Hematopoietic multipotent progenitor cell treated with erythropoietin and hydrocortisone succinate and interleukin-3 and kit ligand, for 8 days (in vitro differentiated cells): ENCODE measurements at regions not wholly inside any gene's neighbourhood (a gene's known extent, or its start where the extent isn't known, plus 50 kb on each side); places are given as distances from the start of the nearest gene placed in this dataset.
A peak's percentile ranks its signal among the peaks of the same experiment; 100 is the strongest.
"Not testable (repeated sequence)": the region's sequence is repeated elsewhere in the genome, so short reads cannot be mapped to it uniquely, and the experiment has no call there.

ENCODE experiments used
- DNase-seq: peaks from one replicate; pipeline ENCODE4 v3.0.0-alpha.2; 2015

DNA sequence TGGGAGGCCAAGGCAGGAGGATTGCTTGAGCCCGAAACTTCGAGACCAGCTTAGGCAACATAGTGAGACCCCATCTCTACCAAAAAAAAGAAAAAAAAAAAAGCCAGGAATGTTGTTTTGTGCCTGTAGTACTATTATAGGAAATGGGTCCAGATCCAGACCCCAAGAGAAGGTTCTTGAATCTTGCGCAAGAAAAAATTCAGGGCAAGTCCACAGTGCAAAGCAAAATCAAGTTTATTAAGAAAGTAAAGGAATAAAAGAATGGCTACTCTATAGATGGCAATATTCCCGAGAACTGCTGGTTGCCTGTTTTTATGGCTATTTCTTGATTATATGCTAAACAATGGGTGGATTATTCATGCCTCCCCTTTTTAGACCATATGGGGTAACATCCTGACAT lies 51.2 kb upstream of the RDX start:
- no peak for DNase-seq

DNA sequence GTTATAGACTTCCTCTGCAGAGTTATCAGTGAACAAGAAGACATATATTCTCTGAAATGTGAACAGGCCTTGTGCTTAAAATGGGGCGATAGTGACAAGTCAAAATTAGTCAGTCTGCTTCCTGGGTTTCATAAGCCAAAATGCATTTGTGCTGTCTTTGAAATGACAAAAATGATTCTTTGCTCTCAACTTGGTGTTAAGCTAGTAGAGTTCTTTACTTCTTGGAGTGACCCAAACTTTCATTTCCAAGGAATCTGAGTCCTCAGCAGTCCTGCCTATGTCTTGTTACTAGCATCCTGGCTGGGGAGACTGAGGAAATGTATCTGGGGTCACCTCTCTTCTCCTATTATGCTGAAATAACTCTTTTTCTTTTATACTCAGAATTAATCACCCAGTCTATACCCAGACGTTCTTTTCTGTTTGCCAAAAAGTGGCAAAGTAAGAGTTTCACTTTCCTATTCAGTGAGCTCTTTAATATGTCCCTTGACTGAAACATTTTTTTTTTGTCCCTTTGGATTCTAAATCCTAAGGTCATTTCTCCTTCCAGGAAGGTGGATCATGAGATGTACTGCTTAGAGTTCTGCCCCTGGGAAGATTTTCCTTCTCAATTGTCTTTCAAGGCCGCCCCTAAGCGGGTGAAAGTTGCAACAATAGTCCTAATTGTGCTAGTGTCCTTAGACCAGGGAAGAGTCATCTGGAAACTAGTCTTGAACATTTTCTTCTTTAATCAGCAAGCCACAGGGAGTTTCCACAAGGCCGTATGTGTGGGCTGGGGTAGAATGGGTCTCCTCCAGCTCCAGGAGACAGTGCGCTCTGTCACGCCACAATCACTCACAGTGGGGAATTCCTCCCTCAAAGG lies 53.0 kb upstream of the RDX start:
- no peak for DNase-seq

DNA sequence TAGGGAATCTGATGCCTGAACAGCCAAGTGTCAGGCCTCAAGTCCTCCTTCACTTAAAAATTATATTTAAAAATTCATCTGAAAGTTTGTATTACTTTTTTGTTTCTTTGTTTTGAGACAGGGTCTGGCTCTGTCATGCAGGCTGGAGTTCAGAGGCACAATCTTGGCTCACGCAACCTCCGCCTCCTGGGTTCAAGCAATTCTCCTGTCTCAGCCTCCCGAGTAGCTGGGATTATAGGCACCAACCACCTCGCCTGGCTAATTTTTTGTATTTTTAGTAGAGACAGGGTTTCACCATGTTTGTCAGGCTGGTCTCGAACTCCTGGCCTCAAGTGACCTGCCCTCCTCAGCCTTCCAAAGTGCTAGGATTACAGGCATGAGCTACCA lies 53.6 kb upstream of the RDX start:
- not testable (repeated sequence) for DNase-seq

DNA sequence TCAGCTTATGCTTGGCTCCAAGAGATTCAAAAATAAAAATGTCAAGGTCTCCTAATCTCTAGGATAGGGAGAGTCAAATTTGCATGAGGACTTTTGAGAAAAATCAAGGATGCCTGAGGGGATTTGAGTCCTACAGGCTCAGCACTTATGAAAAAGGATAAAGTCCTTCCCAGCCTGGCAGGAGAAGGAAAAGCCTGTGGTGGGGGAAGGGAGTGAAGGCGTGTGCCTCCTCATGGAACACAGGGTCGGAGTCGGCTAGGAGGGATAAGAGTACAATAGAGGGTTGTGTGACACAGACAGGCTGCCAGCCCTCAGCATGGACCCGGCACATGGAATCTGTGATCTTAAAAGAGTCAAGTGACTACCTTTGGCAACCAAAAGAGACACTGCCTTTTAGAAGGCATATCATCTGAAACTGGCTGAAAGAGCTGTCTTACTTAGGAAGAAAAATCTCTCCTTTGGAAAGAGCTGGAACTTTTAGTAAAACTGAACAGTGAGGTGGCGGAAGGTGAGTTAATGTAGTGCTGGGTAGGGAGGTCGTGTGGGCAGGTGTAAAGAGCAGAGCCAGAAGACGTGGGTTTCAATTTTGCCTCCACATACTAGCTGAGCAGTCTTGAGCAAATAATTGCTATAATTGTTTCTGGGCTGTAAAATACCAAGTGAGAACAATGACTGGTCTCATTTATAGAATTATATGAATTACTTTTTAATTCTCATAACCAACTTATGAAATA lies 58.8 kb upstream of the RDX start:
- DNase-seq = no peak

DNA sequence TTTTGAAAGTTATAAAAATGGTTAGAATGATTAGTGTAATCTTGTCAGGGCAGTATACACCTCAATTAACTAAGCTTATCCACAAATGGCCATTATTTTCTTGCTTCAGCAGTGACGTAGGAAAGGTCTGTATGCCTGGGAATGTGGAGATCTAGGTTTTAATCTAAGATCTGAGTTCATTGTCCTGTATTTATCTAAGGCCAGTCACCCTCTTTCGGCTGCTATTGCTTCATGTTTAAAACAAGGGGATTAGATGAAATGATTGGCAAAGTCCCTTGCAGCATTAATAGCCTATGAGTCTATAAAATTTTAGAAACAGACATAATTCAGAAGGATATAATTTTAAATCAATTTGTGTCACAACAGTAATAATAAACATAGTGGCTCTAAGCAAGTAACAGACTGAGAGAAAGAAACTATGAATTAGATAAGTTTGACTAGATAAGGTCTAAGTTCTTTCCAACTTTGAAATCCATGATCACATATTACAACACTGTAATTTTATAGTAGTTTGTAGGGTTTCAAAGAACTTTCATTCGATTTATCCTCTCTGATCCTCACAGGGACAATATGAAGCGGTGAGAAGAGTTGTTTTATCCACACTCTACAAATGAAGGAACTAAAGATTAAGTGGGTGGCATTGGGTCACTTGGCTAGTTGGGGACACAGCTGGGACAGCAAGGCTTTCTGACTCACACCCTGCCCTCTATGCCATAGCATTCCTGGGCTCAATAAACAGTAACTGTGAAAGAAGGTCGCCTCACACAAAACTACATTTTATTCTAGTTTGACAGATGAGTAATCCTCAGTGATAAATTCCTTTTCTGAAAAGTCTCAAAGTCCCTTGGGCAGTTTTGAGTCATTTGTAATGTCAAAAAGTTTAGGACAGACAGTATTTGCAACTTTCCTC lies 60.6 kb upstream of the RDX start:
- no peak for DNase-seq

DNA sequence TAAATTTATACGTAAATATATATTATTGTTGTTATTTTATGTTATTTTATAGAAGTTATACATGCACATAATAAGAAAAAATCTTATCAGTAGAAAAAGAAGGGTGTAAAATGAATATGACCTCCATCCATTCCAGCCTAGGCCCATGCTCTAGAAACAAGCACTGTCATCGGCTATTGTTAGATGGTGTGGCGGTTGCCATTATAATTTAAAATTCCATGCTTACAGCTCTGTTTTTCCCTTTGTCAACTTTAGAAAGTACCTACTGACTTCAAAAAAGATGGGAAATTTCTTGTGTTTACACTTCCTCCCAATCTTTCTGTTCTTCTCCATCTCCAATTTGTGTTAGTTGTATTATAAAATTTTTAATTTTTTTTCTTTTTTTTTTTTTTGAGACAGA lies 61.9 kb upstream of the RDX start:
- DNase-seq = no peak

DNA sequence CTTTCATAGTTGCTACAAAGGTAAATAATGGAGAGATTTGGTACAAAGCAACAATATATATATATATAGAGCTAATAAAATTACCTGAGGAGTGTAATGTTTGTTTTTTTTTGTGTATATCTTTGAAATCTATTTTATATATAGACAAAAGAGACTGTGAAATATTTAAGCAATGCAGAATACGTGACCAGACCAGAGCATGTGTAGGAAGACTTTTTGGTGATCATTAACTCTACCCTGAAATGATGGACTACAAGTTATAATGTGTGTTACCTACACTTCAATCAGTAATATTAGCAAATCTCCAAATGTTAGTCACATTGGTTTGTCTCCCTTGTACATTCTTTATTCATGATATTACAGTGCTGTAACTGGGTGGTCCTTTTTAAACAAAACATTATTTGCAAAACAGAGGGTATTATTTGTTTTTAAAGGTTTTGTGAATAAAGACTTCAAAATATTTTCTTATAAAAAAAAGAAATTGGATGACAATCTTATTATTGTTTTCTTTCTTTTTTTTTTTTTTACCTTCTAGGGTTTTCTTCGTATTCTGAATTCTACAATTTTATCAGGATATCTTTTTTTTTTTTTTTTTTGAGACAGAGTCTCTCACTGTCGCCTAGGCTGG lies 64.5 kb upstream of the RDX start:
- DNase-seq = not testable (repeated sequence)

DNA sequence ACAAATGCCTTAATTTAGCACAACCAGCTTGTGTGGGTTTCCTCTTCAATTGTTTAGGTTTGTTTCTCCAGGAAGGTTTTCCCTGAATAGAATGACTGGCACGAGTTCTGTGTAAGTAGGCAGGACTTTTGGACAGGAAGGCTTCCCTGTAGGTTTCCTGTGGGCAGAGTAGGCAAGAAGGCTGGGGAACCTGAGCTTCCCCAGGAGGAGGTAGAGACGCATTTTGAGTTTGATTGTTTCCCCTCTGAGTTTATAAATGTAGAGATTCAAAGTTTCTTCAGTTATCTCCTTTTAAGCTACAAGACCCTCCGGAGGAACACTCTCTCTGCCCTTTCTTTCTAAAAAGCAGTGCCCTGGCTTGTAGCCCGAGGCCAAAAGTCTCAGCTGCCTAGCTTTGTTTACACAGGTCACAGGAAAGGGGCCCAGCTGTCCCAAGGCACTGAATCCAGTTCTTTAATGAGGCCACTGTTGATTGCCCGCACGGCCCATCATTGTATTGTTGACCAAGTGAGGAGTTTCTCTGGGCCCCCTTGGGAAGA lies 66.6 kb upstream of the RDX start:
- DNase-seq = no peak

DNA sequence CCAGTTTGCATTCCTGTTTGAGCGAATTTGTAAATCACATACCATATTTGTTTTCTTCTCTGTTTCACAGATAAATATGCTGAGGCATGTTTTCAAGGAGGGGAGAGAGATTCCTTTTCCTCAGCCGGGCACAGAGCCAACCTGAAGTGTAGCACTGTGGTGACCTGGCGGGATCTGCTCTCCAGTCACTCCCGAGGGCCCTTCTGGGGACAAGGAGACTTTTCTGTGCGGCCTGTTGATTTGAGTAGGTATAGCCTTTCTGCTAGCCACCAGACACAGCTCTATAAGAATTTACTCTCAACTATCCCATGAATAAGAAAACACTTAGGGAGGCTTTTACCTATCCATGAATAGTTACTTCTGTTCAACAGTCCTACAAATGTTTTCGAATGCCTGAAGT lies 63.5 kb upstream of the FDX1 start:
- DNase-seq = no peak

DNA sequence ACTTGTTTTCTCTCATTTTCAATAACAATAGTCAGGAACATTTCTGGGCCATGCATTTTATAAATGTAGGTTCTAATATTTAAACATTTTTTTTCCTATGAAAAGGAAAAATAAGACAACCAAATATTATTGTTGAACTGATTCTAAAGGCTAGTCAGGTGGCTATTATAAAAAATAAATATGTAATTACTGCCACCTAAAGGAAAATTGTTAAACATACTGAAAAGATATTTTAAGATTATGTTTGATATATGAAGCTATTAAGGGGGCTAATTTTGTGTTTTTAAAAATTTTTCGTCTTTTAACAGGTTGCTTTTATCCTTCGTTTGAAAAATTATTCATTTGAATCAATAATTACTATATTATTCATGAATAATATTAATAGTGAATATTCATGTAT lies 62.2 kb upstream of the FDX1 start:
- no peak for DNase-seq

DNA sequence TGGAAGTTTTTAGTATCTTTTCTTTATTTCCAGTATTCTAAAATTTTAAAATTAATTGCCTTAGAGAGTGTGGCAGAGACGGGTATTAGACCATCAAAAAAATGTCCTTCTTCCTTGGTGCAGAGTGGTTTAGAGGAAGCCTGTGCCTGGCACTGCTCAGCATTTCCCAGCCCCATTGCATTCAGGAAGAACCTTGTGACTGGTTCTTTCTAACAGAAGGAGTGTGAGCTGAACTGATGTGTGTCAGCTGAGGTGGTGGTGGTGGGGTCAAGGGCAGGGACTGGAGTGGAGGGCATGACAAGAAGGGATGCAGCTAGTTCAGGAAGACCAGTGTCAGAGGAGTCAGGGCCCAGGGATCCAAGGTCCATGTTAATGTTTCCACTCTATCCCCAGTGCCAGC lies 58.7 kb upstream of the FDX1 start:
- DNase-seq = no peak

DNA sequence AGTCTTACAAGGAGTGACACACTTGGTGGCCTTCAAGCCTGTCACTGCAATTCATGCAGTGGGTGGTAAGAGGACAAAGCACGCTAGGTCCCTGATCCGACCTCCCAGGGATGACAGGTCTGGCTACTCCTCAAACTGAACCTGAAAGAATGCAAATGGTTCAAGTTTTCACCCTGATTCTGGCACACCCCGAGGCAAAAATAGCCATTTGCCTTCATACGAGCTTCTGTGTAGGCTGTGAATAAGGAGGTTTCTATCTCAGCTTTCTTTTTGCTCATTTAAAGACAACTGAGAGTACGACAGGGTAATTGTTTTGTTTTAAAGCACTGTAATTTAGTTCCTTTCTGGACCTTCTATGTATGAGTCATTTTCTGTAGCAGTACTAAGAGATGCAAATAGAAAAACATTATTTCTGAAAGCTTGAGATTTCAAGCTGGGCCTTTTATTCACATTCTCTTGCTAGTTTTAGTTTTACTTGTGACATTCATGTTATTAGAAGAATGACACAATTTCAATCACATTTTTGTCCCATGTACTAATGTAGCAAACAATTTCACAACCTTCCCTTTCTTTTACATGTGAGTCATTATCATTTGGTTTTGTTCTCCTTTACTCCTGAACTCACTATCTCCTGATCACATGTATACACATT lies 56.6 kb upstream of the FDX1 start:
- DNase-seq = no peak

DNA sequence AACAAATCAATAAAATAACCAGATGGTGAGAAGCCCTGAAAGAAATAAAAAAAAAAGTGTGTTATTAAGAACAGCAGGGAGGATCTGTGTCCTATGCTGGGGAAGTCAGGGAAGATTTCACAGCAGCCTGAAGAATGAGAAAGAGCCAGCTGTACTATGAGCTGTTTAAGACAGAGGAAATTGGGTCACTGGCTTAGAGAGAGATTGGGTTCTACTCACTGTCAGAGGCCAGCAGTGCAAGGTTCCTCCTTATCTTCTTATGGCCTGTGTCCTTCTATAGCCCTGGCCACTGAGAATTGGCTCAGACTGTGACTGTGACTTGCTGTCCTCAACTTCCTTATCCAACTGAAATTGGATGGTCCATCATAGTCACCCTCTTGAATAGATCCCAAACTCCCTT lies 54.8 kb upstream of the FDX1 start:
- DNase-seq = no peak

DNA sequence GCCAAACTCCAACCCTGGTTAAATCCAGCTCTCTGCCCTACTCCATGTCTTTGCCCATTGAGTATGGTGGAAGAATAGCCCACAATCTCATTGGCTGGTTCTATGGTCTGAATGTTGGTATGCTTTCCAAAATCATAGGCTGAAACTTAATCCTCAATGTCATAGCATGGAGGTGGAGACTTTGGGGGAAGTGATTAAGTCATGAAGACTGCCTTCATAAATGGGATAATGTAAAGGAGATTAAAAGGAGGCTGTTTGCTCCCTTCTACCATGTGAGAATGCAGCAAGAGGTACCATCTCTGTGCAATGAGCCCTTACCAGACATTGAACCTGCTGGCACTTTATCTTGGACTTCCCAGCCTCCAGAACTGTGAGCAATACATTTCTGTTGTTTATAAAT lies 54.4 kb upstream of the FDX1 start:
- DNase-seq = no peak

DNA sequence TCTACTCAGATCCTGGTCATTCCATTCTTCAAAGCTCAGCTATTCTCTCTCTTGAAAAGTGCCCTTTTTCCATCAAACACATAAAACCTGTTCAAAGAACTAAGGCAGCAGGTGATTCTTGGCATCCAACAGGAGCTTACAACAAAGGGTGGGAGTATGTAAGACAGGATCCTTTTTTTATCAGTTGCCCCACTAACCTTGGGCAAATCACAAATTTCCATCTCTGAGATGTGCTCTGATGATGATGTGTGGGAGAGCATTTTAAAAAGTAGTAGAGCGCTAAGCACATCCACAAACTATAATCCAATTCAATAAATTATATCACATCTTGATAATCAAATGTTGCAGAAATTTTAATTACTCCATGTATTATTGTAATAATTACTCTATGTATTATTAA lies 53.7 kb upstream of the FDX1 start:
- DNase-seq = no peak

DNA sequence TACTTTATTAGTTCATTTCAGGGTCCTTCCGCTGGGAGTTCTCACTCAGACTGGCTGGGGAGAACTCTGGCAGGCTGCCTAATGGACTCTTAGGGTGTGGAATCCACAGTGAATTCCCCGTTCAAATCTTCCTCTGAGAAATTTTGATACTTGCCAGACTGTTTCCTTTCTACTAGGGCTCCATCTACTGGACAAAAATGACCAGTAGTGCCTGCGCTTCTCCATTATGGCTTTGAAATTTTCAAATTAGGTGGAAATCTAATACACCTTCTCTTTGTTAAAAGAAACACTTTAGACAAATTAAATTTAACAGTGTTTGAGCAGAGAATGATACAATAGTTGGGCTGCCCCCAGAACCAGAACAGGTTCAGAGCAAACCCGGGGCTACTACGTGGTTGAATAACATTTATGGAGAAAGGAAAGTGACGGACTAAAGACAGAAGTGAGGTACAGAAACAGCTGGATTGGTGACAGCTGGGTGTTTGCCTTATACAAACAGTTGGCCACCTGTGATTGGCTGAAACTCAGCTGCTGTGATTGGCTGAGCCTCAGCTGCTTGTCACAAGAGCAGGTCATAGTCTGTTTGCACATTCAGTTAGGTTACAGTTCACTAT lies 52.9 kb upstream of the FDX1 start:
- DNase-seq = peak; percentile 68

DNA sequence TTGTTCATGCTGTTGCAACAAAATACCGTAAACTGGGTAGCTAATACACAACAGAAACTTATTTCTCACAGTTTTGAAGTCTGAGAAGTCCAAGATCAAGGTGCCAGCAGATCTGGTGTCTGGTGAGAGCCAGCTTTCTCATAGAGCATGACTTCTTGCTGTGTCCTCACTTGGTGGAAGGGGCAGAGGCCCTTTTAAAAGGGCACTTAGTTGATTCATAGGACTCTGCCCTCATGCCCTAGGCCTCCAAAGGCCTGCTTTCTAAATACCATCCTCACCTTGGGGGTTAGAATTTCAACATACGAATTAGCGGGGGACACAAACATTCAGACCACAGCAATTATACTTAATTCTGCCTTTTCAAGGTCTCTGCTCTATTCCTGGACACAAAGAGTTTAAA lies 52.3 kb upstream of the FDX1 start:
- DNase-seq = no peak

DNA sequence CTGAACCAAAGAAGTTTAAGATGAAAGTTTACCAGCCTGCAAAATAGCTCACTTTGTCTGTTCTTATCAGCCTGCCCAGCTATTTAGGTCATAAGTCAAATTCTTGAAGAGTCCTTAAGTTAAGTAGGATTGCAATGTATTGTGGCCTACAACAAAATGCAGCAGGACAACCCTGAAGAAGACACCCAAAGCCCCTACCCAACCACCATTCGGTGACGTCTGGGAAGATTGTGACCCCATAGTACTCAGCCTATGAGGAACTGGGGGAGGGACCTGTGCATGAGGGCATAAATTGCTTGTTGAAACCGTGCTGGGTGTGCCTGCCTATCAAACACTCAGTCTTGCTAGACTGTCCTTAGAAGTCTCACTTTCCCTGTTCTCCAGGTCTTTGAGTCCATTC lies 50.5 kb upstream of the FDX1 start:
- DNase-seq = peak; percentile 10

DNA sequence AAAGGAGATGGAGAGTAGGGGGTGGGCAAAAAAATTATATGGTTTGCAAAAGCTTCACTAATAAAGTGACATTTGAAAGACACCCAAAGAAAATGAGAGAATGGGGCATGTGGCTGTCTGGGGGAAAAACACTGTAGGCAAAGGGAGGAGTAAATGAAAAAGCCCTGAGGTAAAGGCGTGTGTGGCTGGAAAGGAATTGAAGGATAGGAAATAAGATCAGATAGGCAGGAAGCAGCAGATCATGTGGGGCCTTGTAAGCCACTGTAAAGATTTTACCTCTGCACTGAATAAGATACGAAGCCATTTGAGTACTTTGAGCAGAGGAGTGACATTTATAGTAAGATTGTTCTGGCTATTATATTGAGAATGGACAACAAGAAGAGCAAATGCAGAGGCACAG lies 49.8 kb upstream of the FDX1 start:
- no peak for DNase-seq
